Renal cortical epithelial cell (primary cell): ENCODE measurements at regions not wholly inside any gene's neighbourhood (a gene's known extent, or its start where the extent isn't known, plus 50 kb on each side); places are given as distances from the start of the nearest gene placed in this dataset.

Source experiments
- DNase-seq: peaks from one replicate; pipeline ENCODE4 v3.0.0-alpha.2; 2011; ENCODE audit warnings: low read depth

DNA sequence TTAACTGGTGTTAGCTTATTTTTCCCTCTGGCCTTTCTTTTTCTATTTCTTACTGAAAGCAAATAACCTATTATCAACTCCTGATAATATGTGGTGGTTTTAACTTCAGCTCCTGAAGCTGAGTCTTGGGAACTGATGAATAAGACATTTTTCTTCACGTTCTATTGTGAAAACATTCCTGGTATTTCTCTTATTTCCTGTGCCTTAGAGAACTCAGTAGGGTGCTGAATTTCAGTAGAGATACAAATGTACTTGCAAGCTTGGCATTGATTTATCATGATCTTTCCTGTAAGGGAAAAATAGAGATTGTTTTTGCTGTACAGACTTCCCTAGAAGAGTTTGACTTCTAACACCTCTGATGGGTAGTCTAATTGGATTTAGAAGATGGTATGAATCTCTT is 52.8 kb upstream of the DCC start:
- DNase-seq: peak; percentile 5

DNA sequence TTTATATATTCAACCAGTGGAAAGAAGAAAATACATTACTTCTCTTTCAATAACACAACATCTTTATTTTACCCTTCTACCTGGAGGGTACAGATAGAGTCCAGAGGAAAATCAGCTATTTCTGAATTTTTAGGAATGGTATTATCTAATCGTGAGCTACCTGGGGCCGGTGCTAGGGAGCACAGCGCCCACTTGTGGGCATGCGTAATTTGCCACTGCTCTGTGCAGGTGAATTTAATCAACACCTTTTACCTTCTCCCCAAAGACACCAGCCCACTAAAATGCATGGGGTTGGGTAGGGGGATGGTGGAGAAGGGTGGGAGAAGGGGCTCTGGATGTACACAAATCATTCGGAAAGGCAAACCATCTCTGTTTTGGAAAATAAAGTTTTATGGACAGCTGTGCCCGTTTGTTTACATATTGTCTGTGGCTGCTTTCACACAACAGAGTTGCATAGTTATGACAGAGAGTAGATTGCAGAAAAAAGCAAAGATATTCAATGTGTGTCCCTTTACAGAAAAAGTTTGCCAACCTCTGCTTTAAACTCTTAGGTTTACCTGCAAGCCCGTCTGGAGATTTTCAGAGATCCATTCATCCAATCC is 51.5 kb upstream of the DCC start:
- peak; percentile 7 for DNase-seq

- DNase-seq: no peak
Measured at GRCh38 chr18:52289392-52289791, 50.6 kb upstream of the DCC start.
